ENCODE measurements at regions not wholly inside any gene's neighbourhood (a gene's known extent, or its start where the extent isn't known, plus 50 kb on each side); places are given as distances from the start of the nearest gene placed in this dataset.
"Not testable (repeated sequence)": the region's sequence is repeated elsewhere in the genome, so short reads cannot be mapped to it uniquely, and the experiment has no call there.

GRCh38 chr6:71681234-71681867 is 205.0 kb upstream of the RIMS1 start:
- no peaks in the 10 kb centered on the region for H3K4me1 ChIP-seq (ENCODE audit: insufficient read depth, low read length)
- H3K79me2 ChIP-seq (ENCODE audit: insufficient read depth, low read length) = no peaks in the 10 kb centered on the region
- H3K36me3 ChIP-seq (ENCODE audit: insufficient read depth, low read length) = no peaks in the 10 kb centered on the region
- H3K4me3 ChIP-seq (ENCODE audit: insufficient read depth, low read length) = no peak overlapping the region
- no peak for DNase-seq (ENCODE audit: insufficient read length, low spot score, missing footprints)
- H3K9me3 ChIP-seq (ENCODE audit: low read depth, low read length) = no peaks in the 10 kb centered on the region
- H3K27ac ChIP-seq (ENCODE audit: low read depth, low read length) = no peak overlapping the region
- no peak for TF ChIP-seq CTCF (IDR thresholded peaks at IDR 0.05; ENCODE audit: extremely low read depth, low read depth, low read length)
- no peaks in the 10 kb centered on the region for H3K27me3 ChIP-seq (ENCODE audit: insufficient read depth, low read length)
- H2AFZ ChIP-seq (ENCODE audit: low read length) = no peak overlapping the region
- no peaks in the 10 kb centered on the region for H4K20me1 ChIP-seq (ENCODE audit: insufficient read depth, low read length)
- no peak overlapping the region for H3K4me2 ChIP-seq (ENCODE audit: insufficient read depth, low read length)

- H3K4me2 ChIP-seq (ENCODE audit: insufficient read depth, low read length); H3K27ac ChIP-seq (ENCODE audit: low read depth, low read length); H4K20me1 ChIP-seq (ENCODE audit: insufficient read depth, low read length); H3K36me3 ChIP-seq (ENCODE audit: insufficient read depth, low read length); H3K4me1 ChIP-seq (ENCODE audit: insufficient read depth, low read length); H3K79me2 ChIP-seq (ENCODE audit: insufficient read depth, low read length); H3K4me3 ChIP-seq (ENCODE audit: insufficient read depth, low read length); DNase-seq (ENCODE audit: insufficient read length, low spot score, missing footprints); H3K27me3 ChIP-seq (ENCODE audit: insufficient read depth, low read length); H3K9me3 ChIP-seq (ENCODE audit: low read depth, low read length); H2AFZ ChIP-seq (ENCODE audit: low read length): not testable (repeated sequence)
Measured at GRCh38 chr6:71686021-71686677, 200.2 kb upstream of the RIMS1 start.

GRCh38 chr6:71698702-71699101 is 187.6 kb upstream of the RIMS1 start:
- no peak overlapping the region for H3K27ac ChIP-seq (ENCODE audit: low read depth, low read length)
- H3K27me3 ChIP-seq (ENCODE audit: insufficient read depth, low read length) = no peaks in the 10 kb centered on the region
- H2AFZ ChIP-seq (ENCODE audit: low read length) = no peak overlapping the region
- H3K4me2 ChIP-seq (ENCODE audit: insufficient read depth, low read length) = no peak overlapping the region
- no peak for DNase-seq (ENCODE audit: insufficient read length, low spot score, missing footprints)
- no peaks in the 10 kb centered on the region for H3K4me1 ChIP-seq (ENCODE audit: insufficient read depth, low read length)
- no peaks in the 10 kb centered on the region for H3K36me3 ChIP-seq (ENCODE audit: insufficient read depth, low read length)
- no peaks in the 10 kb centered on the region for H3K79me2 ChIP-seq (ENCODE audit: insufficient read depth, low read length)
- H3K4me3 ChIP-seq (ENCODE audit: insufficient read depth, low read length) = no peak overlapping the region
- no peaks in the 10 kb centered on the region for H4K20me1 ChIP-seq (ENCODE audit: insufficient read depth, low read length)
- no peaks in the 10 kb centered on the region for H3K9me3 ChIP-seq (ENCODE audit: low read depth, low read length)
- no peak for TF ChIP-seq CTCF (IDR thresholded peaks at IDR 0.05; ENCODE audit: extremely low read depth, low read depth, low read length)

- H3K4me1 ChIP-seq (ENCODE audit: insufficient read depth, low read length) = no peaks in the 10 kb centered on the region
- no peak overlapping the region for H3K4me3 ChIP-seq (ENCODE audit: insufficient read depth, low read length)
- TF ChIP-seq CTCF (IDR thresholded peaks at IDR 0.05; ENCODE audit: extremely low read depth, low read depth, low read length) = no peak
- H2AFZ ChIP-seq (ENCODE audit: low read length) = no peak overlapping the region
- no peak overlapping the region for H3K27ac ChIP-seq (ENCODE audit: low read depth, low read length)
- no peak overlapping the region for H3K4me2 ChIP-seq (ENCODE audit: insufficient read depth, low read length)
- H3K36me3 ChIP-seq (ENCODE audit: insufficient read depth, low read length) = no peaks in the 10 kb centered on the region
- H3K79me2 ChIP-seq (ENCODE audit: insufficient read depth, low read length) = no peaks in the 10 kb centered on the region
- DNase-seq (ENCODE audit: insufficient read length, low spot score, missing footprints) = no peak
- H4K20me1 ChIP-seq (ENCODE audit: insufficient read depth, low read length) = no peaks in the 10 kb centered on the region
- H3K9me3 ChIP-seq (ENCODE audit: low read depth, low read length) = no peaks in the 10 kb centered on the region
- no peaks in the 10 kb centered on the region for H3K27me3 ChIP-seq (ENCODE audit: insufficient read depth, low read length)
Measured at GRCh38 chr6:71706523-71706922, 179.8 kb upstream of the RIMS1 start.
